Stomach (tissue), 4 donors: ENCODE measurements at regions not wholly inside any gene's neighbourhood (a gene's known extent, or its start where the extent isn't known, plus 50 kb on each side); places are given as distances from the start of the nearest gene placed in this dataset.

Experiments
- CTCF ChIP-seq, 7 experiments: fragments of 450-650 bp in 4 of 7; fragments of 200-600 bp in 3 of 7; sonication (generic) in 3 of 7; IDR thresholded peaks; one replicate each; pipeline ENCODE4 v1.5.1; 2016 to 2019; ENCODE audit warnings: antibody characterized with exemption in 7 of 7, control low read depth in 2 of 7, mild to moderate bottlenecking in 1 of 7
- EP300 ChIP-seq: sonication (generic); formaldehyde crosslinking; IDR thresholded peaks from one replicate; pipeline ENCODE4 v1.6.1; 2017; ENCODE audit warnings: antibody characterized with exemption
- POLR2A ChIP-seq, 4 donors: fragments of 450-650 bp; IDR thresholded peaks; one replicate each; pipeline ENCODE4 v1.6.1; 2016; ENCODE audit warnings: antibody characterized with exemption in 4 of 4, control low read depth in 2 of 4, mild to moderate bottlenecking in 1 of 4, moderate library complexity in 1 of 4
- POLR2AphosphoS5 ChIP-seq, 3 donors: sonication (generic); formaldehyde crosslinking; IDR thresholded peaks; one replicate each; pipeline ENCODE4 v1.6.1; 2016; ENCODE audit warnings: antibody characterized with exemption in 3 of 3

GRCh38 chr3:38925351-38925750 is 109.3 kb upstream of the SCN10A start:
- TF ChIP-seq CTCF (IDR thresholded peaks at IDR 0.05) (no peak), POLR2AphosphoS5 (IDR thresholded peaks at IDR 0.05) (no peak), POLR2A (IDR thresholded peaks at IDR 0.05) (no peak), EP300 (no peak)
